HG03342 (cell line): ENCODE measurements at regions not wholly inside any gene's neighbourhood (a gene's known extent, or its start where the extent isn't known, plus 50 kb on each side); places are given as distances from the start of the nearest gene placed in this dataset.
"Not testable (repeated sequence)": the region's sequence is repeated elsewhere in the genome, so short reads cannot be mapped to it uniquely, and the experiment has no call there.

ENCODE experiments used
- ATAC-seq: cut with Tn5 transposase; IDR thresholded peaks from one replicate; pipeline ENCODE4 v1.9.1; 2021; ENCODE audit warnings: mild to moderate bottlenecking, moderate library complexity; ENCODE audit not compliant: unreplicated experiment

- ATAC-seq: no peak
These were observed 669.3 kb upstream of the MBL2 start for GRCh38 chr10:53441843-53442242.

- no peak for ATAC-seq
These were observed 668.0 kb upstream of the MBL2 start for GRCh38 chr10:53440601-53441000.

- not testable (repeated sequence) for ATAC-seq
These were observed 666.5 kb upstream of the MBL2 start for GRCh38 chr10:53439075-53439474.

- no peak for ATAC-seq
These were observed 661.8 kb upstream of the MBL2 start for GRCh38 chr10:53434413-53434812.

- ATAC-seq: no peak
These were observed 659.5 kb upstream of the MBL2 start for GRCh38 chr10:53432035-53432434.

GRCh38 chr10:53430974-53431373 lies 658.4 kb upstream of the MBL2 start:
- ATAC-seq: no peak

- no peak for ATAC-seq
These were observed 657.7 kb upstream of the MBL2 start for GRCh38 chr10:53430127-53430891.

GRCh38 chr10:53422223-53422888 lies 649.8 kb upstream of the MBL2 start:
- ATAC-seq: no peak

GRCh38 chr10:53412651-53413050 lies 640.1 kb upstream of the MBL2 start:
- ATAC-seq: no peak

- ATAC-seq: no peak
These were observed 633.9 kb upstream of the MBL2 start for GRCh38 chr10:53406532-53406931.

GRCh38 chr10:53403688-53404087 lies 631.1 kb upstream of the MBL2 start:
- no peak for ATAC-seq

GRCh38 chr10:53402594-53402993 lies 630.0 kb upstream of the MBL2 start:
- ATAC-seq: no peak

- no peak for ATAC-seq
These were observed 629.0 kb upstream of the MBL2 start for GRCh38 chr10:53401536-53401935.

GRCh38 chr10:53396876-53397275 lies 624.3 kb upstream of the MBL2 start:
- ATAC-seq: no peak

- ATAC-seq: no peak
These were observed 622.9 kb upstream of the MBL2 start for GRCh38 chr10:53395449-53395848.

- no peak for ATAC-seq
These were observed 615.0 kb upstream of the MBL2 start for GRCh38 chr10:53387562-53387961.

- ATAC-seq: no peak
These were observed 610.0 kb upstream of the MBL2 start for GRCh38 chr10:53382543-53382942.

- ATAC-seq: no peak
These were observed 607.4 kb upstream of the MBL2 start for GRCh38 chr10:53379956-53380355.

- no peak for ATAC-seq
These were observed 597.8 kb upstream of the MBL2 start for GRCh38 chr10:53370347-53370746.

- no peak for ATAC-seq
These were observed 589.4 kb upstream of the MBL2 start for GRCh38 chr10:53361936-53362335.

GRCh38 chr10:53361281-53361680 lies 588.7 kb upstream of the MBL2 start:
- no peak for ATAC-seq

- ATAC-seq: not testable (repeated sequence)
These were observed 586.4 kb upstream of the MBL2 start for GRCh38 chr10:53358978-53359377.

- ATAC-seq: no peak
These were observed 586.0 kb upstream of the MBL2 start for GRCh38 chr10:53358536-53358935.
